C4-2B (cell line): ENCODE measurements at regions not wholly inside any gene's neighbourhood (a gene's known extent, or its start where the extent isn't known, plus 50 kb on each side); places are given as distances from the start of the nearest gene placed in this dataset.

Experiments used
- CTCF ChIP-seq: fragments of 450-650 bp; conservative IDR thresholded peaks from 2 replicates; pipeline ENCODE4 v1.5.1; 2017; ENCODE audit warnings: mild to moderate bottlenecking
- ZFX ChIP-seq: fragments of 450-650 bp; IDR thresholded peaks from 2 replicates; pipeline ENCODE4 v1.6.1; 2017

GRCh38 chr2:103876611-103877010 lies 977.3 kb upstream of the POU3F3 start:
- TF ChIP-seq CTCF = no peak
- no peak for TF ChIP-seq ZFX
